ENCODE measurements at regions not wholly inside any gene's neighbourhood (a gene's known extent, or its start where the extent isn't known, plus 50 kb on each side); places are given as distances from the start of the nearest gene placed in this dataset.

- TF ChIP-seq POLR2A (IDR thresholded peaks at IDR 0.05) = no peak
- no peak for TF ChIP-seq CTCF (IDR thresholded peaks at IDR 0.05)
- Histone ChIP-seq H3K36me3 (no peaks in the 10 kb centered on the region), H3K4me1 (peaks cover 0 to 5% (median 0%) of the 10 kb centered on the region in 12 donors), H3K27ac (peak overlapping the region in 2 of 12 donors; percentile 12 to 31), H3K27me3 (no peaks in the 10 kb centered on the region), H3K9me3 (no peaks in the 10 kb centered on the region), H3K4me3 (no peak overlapping the region)
- no peak for DNase-seq
- WGBS, 4 donors = 32 to 44% (median 42%) methylated on average over 3 of the region's 3 CpGs
- peak; percentile 14 to 55 (median 23) for ATAC-seq
- intact Hi-C loops (cut with DNase I) = no loop called here
Measured at GRCh38 chr16:79950932-79951719, 350.6 kb upstream of the MAF start.

- intact Hi-C loops (cut with DNase I) = no loop called here
- no peaks in the 10 kb centered on the region for H3K27me3 ChIP-seq
- TF ChIP-seq POLR2A (IDR thresholded peaks at IDR 0.05) (no peak), CTCF (IDR thresholded peaks at IDR 0.05) (no peak)
- no peak overlapping the region for H3K27ac ChIP-seq
- H3K36me3 ChIP-seq = no peaks in the 10 kb centered on the region
- no peak overlapping the region for H3K4me3 ChIP-seq
- no peak for ATAC-seq
- no peak for DNase-seq
- H3K4me1 ChIP-seq = peaks cover 0 to 5% (median 0%) of the 10 kb centered on the region in 12 donors
- no peaks in the 10 kb centered on the region for H3K9me3 ChIP-seq
- 88 to 96% (median 90%) methylated on average over 1 of the region's 1 CpG for WGBS, 4 donors
Measured at GRCh38 chr16:79949417-79949816, 348.9 kb upstream of the MAF start.

- intact Hi-C loops (cut with DNase I) = loop anchor here in 1 of 10 donors (1.0 kb wide), 1 partner anchor 15 kb away; no protein-coding TSS in a partner anchor
- no peak for DNase-seq
- Histone ChIP-seq H3K4me3 (no peak overlapping the region), H3K27ac (no peak overlapping the region), H3K4me1 (peaks cover 0 to 5% (median 0%) of the 10 kb centered on the region in 12 donors), H3K27me3 (no peaks in the 10 kb centered on the region), H3K9me3 (no peaks in the 10 kb centered on the region), H3K36me3 (no peaks in the 10 kb centered on the region)
- 82 to 89% (median 83%) methylated on average over 3 of the region's 3 CpGs for WGBS, 4 donors
- no peak for ATAC-seq
- no peak for TF ChIP-seq CTCF (IDR thresholded peaks at IDR 0.05)
- no peak for TF ChIP-seq POLR2A (IDR thresholded peaks at IDR 0.05)
Measured at GRCh38 chr16:79947771-79948170, 347.2 kb upstream of the MAF start.

GRCh38 chr16:79946252-79946651 is 345.7 kb upstream of the MAF start:
- 94 to 100% (median 96%) methylated on average over 2 of the region's 2 CpGs for WGBS, 4 donors
- intact Hi-C loops (cut with DNase I) = no loop called here
- Histone ChIP-seq H3K4me1 (peaks cover 0 to 5% (median 0%) of the 10 kb centered on the region in 12 donors), H3K9me3 (no peaks in the 10 kb centered on the region), H3K27ac (no peak overlapping the region), H3K27me3 (no peaks in the 10 kb centered on the region), H3K4me3 (no peak overlapping the region), H3K36me3 (no peaks in the 10 kb centered on the region)
- TF ChIP-seq CTCF (IDR thresholded peaks at IDR 0.05) = no peak
- TF ChIP-seq POLR2A (IDR thresholded peaks at IDR 0.05) = no peak
- DNase-seq (no peak), ATAC-seq (no peak)
